Lung (tissue), 11 donors: ENCODE measurements at regions not wholly inside any gene's neighbourhood (a gene's known extent, or its start where the extent isn't known, plus 50 kb on each side); places are given as distances from the start of the nearest gene placed in this dataset.

Experiments used
- ATAC-seq: fragments of 200-7000 bp; cut with Tn5 transposase; one replicate; pipeline ENCODE4 v1.9.1; 2020; ENCODE audit warnings: moderate number of reproducible peaks; ENCODE audit not compliant: insufficient read depth, low FRiP score
- DNase-seq, 3 donors: peaks; one replicate each; pipeline ENCODE4 v3.0.0-alpha.2; 2013 to 2017
- H3K27ac ChIP-seq, 2 donors: one replicate each; pipeline ENCODE4 v1.5.1; 2013; ENCODE audit warnings: mild to moderate bottlenecking in 2 of 2, moderate library complexity in 2 of 2, control low read depth in 1 of 2, inconsistent platforms in 1 of 2, low read depth in 1 of 2, low read length in 1 of 2
- H3K27me3 ChIP-seq, 3 donors: one replicate each; pipeline ENCODE4 v1.5.1; 2013; ENCODE audit warnings: low read length in 2 of 3; ENCODE audit not compliant: control insufficient read depth in 3 of 3, insufficient read depth in 3 of 3
- H3K36me3 ChIP-seq, 4 donors: one replicate each; pipeline ENCODE4 v1.5.1; 2013; ENCODE audit warnings: low read length in 4 of 4, mild to moderate bottlenecking in 1 of 4, moderate library complexity in 1 of 4; ENCODE audit not compliant: control insufficient read depth in 4 of 4, insufficient read depth in 4 of 4
- H3K4me1 ChIP-seq, 5 donors: one replicate each; pipeline ENCODE4 v1.5.1; 2013; ENCODE audit warnings: low read length in 5 of 5, mild to moderate bottlenecking in 2 of 5, moderate library complexity in 1 of 5; ENCODE audit not compliant: control insufficient read depth in 5 of 5, insufficient read depth in 5 of 5
- H3K4me3 ChIP-seq: one replicate; pipeline ENCODE4 v1.5.1; 2013; ENCODE audit warnings: mild to moderate bottlenecking, control low read depth, moderate library complexity
- H3K9ac ChIP-seq, 2 donors: one replicate each; pipeline ENCODE4 v1.5.1; 2013; ENCODE audit warnings: low read length in 2 of 2, control low read depth in 1 of 2; ENCODE audit not compliant: insufficient read depth in 1 of 2
- H3K9me3 ChIP-seq, 4 donors: one replicate each; pipeline ENCODE4 v1.5.1; 2013; ENCODE audit warnings: low read length in 3 of 4, mild to moderate bottlenecking in 1 of 4, moderate library complexity in 1 of 4; ENCODE audit not compliant: control insufficient read depth in 4 of 4, insufficient read depth in 3 of 4
- WGBS, 2 donors: extraction: QIAGEN DNeasy Blood & Tissue Kit; methylation state at CpG; one replicate each; pipeline ENCODE4 v1.1.7; 2013; 5-methylcytosine and 5-hydroxymethylcytosine counted together
- TF ChIP-seq, protein P1 (sequence below): IDR thresholded peaks from 2 replicates; pipeline ENCODE4 v1.5.1; 2012; ENCODE audit warnings: mild to moderate bottlenecking; ENCODE audit errors: control extremely low read depth, extremely low read depth
- donor health status: control.
- donor health status: control.
- donor health status: Bipolar disorder and iron deficiency.
- donor health status: healthy.
- donor health status: DM: yes; HTN: yes; CAD: no.

DNA sequence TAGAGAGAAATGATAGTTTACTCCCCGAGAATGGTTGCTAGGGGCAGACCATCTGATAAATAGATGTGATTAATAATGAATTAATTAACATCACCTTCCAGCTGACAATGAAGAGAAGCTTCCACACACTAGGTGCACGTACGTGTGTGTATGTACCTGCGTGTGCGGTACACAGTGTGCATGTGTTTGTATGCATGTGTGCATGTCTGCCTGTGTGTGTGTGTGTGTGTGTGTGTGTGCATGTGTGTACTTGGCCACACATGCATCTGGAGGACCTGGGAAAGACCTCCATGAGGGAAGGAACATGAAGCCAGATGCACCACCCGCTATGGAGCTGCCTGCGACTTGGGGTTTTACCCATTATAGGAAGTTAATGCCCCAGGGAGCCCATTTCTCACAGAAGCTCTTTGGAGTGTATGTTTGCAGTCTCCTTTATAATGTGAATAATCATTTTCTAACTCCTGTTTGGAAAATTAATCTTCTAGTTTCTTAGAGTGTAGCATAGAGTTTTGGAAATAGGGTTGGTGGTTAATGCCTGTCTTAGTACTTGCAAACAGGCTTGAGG lies 229.1 kb downstream of the ENGASE start:
- H3K27me3 ChIP-seq: peaks cover 0 to 10% (median 6%) of the 10 kb centered on the region in 3 donors
- TF ChIP-seq, protein P1, sequence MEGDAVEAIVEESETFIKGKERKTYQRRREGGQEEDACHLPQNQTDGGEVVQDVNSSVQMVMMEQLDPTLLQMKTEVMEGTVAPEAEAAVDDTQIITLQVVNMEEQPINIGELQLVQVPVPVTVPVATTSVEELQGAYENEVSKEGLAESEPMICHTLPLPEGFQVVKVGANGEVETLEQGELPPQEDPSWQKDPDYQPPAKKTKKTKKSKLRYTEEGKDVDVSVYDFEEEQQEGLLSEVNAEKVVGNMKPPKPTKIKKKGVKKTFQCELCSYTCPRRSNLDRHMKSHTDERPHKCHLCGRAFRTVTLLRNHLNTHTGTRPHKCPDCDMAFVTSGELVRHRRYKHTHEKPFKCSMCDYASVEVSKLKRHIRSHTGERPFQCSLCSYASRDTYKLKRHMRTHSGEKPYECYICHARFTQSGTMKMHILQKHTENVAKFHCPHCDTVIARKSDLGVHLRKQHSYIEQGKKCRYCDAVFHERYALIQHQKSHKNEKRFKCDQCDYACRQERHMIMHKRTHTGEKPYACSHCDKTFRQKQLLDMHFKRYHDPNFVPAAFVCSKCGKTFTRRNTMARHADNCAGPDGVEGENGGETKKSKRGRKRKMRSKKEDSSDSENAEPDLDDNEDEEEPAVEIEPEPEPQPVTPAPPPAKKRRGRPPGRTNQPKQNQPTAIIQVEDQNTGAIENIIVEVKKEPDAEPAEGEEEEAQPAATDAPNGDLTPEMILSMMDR: no peak
- 85 to 87% methylated on average over 7 of the region's 7 CpGs for WGBS, 2 donors

DNA sequence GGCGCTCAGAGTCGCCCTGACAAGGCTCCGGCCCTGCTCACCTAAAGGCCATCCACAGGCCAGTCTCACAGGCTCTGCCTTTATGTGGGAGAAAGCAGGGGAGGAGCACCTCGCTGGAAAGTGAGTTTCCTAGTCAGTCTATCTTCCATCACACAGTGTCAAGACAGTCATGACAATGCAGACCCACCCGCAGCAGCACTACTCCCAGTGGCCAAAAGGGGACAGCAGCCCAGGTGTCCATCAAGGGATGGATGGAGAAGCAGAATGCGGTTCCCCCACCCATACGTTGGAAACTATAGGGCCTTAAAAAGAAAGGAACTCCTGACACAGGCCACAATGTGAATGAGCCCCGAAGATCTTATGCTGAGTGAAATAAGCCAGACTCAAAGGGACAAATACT lies 226.8 kb downstream of the ENGASE start:
- DNase-seq (no peak), ATAC-seq (no peak)
- no peak overlapping the region for H3K27ac ChIP-seq
- peaks cover 0 to 3% (median 0%) of the 10 kb centered on the region in 4 donors for H3K9me3 ChIP-seq
- peaks cover 0 to 8% (median 0%) of the 10 kb centered on the region in 5 donors for H3K4me1 ChIP-seq
- TF ChIP-seq, protein P1: no peak
- WGBS, 2 donors: 72 to 75% methylated on average over 8 of the region's 8 CpGs
- no peak overlapping the region for H3K9ac ChIP-seq
- H3K27me3 ChIP-seq: peaks cover 0 to 11% (median 6%) of the 10 kb centered on the region in 3 donors
- no peaks in the 10 kb centered on the region for H3K36me3 ChIP-seq
- H3K4me3 ChIP-seq: no peak overlapping the region

More for the DNA sequence above, 229.1 kb downstream of the ENGASE start:
- Histone ChIP-seq H3K27ac (no peak overlapping the region), H3K9ac (no peak overlapping the region), H3K9me3 (peaks cover 0 to 3% (median 0%) of the 10 kb centered on the region in 4 donors), H3K4me1 (peaks cover 0 to 9% (median 0%) of the 10 kb centered on the region in 5 donors), H3K36me3 (no peaks in the 10 kb centered on the region), H3K4me3 (no peak overlapping the region)
- DNase-seq: no peak
- no peak for ATAC-seq

DNA sequence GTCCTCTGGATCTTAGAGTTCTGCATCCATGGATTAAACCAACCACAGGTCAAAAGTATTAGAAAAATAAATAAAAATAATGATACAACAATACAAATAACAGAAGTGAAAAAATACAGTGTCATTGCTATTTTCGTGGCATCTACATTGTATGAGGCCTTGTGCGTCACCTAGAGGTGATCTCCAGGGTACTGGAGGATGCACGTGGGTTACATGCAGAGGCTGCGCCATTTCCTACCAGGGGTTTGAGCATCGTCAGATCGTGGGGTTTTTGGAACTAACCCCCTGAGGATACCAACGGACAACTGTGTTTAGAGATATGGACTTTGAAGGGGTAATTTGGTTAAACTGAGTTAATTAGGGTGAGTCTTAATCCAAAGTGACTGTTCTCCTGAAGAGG lies 224.7 kb downstream of the ENGASE start:
- H3K4me1 ChIP-seq: no peaks in the 10 kb centered on the region
- H3K27ac ChIP-seq: no peak overlapping the region
- H3K9ac ChIP-seq: no peak overlapping the region
- TF ChIP-seq, protein P1: no peak
- peaks cover 0 to 11% (median 6%) of the 10 kb centered on the region in 3 donors for H3K27me3 ChIP-seq
- H3K36me3 ChIP-seq: no peaks in the 10 kb centered on the region
- ATAC-seq (no peak), DNase-seq (no peak)
- H3K9me3 ChIP-seq: no peaks in the 10 kb centered on the region
- no peak overlapping the region for H3K4me3 ChIP-seq
- 76 to 84% methylated on average over 7 of the region's 7 CpGs for WGBS, 2 donors

DNA sequence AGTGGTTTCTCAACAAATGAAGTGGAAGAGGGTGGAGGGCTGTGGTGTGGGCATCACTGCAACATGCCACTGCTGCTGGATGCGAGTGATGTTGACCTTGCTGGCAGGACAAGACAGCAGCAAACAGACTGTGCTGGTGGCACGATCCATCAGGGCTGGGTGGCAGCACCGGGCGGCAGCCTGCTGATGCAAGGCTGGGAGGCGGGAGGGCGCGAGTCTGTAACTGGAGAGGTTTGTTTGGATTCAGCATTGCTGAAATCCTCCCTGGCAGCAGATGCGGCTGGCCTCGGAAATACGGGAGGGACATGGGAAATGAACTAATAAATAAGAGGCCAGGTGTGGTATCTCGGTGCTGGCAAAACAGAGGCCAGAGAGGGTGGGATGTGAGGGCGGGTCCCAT lies 224.2 kb downstream of the ENGASE start:
- TF ChIP-seq, protein P1: no peak
- H3K36me3 ChIP-seq: no peaks in the 10 kb centered on the region
- H3K4me1 ChIP-seq: no peaks in the 10 kb centered on the region
- DNase-seq: no peak
- no peak overlapping the region for H3K4me3 ChIP-seq
- no peak for ATAC-seq
- no peak overlapping the region for H3K9ac ChIP-seq
- H3K27me3 ChIP-seq: peaks cover 0 to 11% (median 6%) of the 10 kb centered on the region in 3 donors
- WGBS, 2 donors: 56 to 84% methylated on average over 12 of the region's 12 CpGs
- no peaks in the 10 kb centered on the region for H3K9me3 ChIP-seq
- no peak overlapping the region for H3K27ac ChIP-seq
